GM23338 (cell line): ENCODE measurements at regions not wholly inside any gene's neighbourhood (a gene's known extent, or its start where the extent isn't known, plus 50 kb on each side); places are given as distances from the start of the nearest gene placed in this dataset.

Experiments
- ATAC-seq: fragments of 200-7000 bp; cut with Tn5 transposase; 3 replicates; pipeline ENCODE4 v1.9.1; 2020
- DNase-seq: peaks from one replicate; pipeline ENCODE4 v3.0.0-alpha.2; 2015; ENCODE audit warnings: low spot score
- H2AFZ ChIP-seq: fragments of 200-600 bp; sonication (generic); 2 replicates; pipeline ENCODE4 v1.8.0; 2016; ENCODE audit warnings: antibody characterized with exemption, mild to moderate bottlenecking, moderate library complexity
- H3F3A ChIP-seq: fragments of 200-600 bp; sonication (generic); replicated peaks from 2 replicates; pipeline ENCODE4 v1.8.0; 2017; ENCODE audit warnings: antibody characterized with exemption, mixed run types, low read depth
- H3K27ac ChIP-seq: fragments of 200-600 bp; sonication (generic); 2 replicates; pipeline ENCODE4 v1.6.1; 2016; ENCODE audit warnings: low read depth
- H3K27me3 ChIP-seq: fragments of 200-600 bp; sonication (generic); 2 replicates; pipeline ENCODE4 v1.8.0; 2016; ENCODE audit warnings: mild to moderate bottlenecking, mixed run types, moderate library complexity; ENCODE audit not compliant: insufficient read depth
- H3K36me3 ChIP-seq: fragments of 200-600 bp; sonication (generic); 2 replicates; pipeline ENCODE4 v1.8.0; 2016; ENCODE audit warnings: mild to moderate bottlenecking; ENCODE audit not compliant: insufficient read depth
- H3K4me1 ChIP-seq: fragments of 200-600 bp; sonication (generic); 2 replicates; pipeline ENCODE4 v1.8.0; 2016; ENCODE audit warnings: mild to moderate bottlenecking, moderate library complexity; ENCODE audit not compliant: insufficient read depth
- H3K4me2 ChIP-seq: fragments of 200-600 bp; sonication (generic); 2 replicates; pipeline ENCODE4 v1.7.1; 2017; ENCODE audit warnings: mixed run types
- H3K4me3 ChIP-seq: fragments of 200-600 bp; sonication (generic); 2 replicates; pipeline ENCODE4 v1.6.1; 2016; ENCODE audit warnings: mixed run types
- H3K79me2 ChIP-seq: fragments of 200-600 bp; sonication (generic); replicated peaks from 2 replicates; pipeline ENCODE4 v1.8.0; 2017; ENCODE audit warnings: mild to moderate bottlenecking; ENCODE audit not compliant: insufficient read depth
- H3K9me2 ChIP-seq: fragments of 200-600 bp; sonication (generic); 2 replicates; pipeline ENCODE4 v1.8.0; 2017; ENCODE audit not compliant: insufficient read depth
- H4K20me1 ChIP-seq: fragments of 200-600 bp; sonication (generic); replicated peaks from 2 replicates; pipeline ENCODE4 v1.8.0; 2017; ENCODE audit warnings: mild to moderate bottlenecking; ENCODE audit not compliant: insufficient read depth
- H3K27ac Mint-ChIP-seq: 2 replicates; pipeline ENCODE4 v1.8.0; 2020; ENCODE audit warnings: inconsistent platforms, mild to moderate bottlenecking, moderate library complexity, mixed read lengths
- H3K27me3 Mint-ChIP-seq: 3 replicates; pipeline ENCODE4 v1.8.0; 2022; ENCODE audit warnings: low read depth, mild to moderate bottlenecking, moderate library complexity, mixed read lengths, inconsistent platforms; ENCODE audit not compliant: insufficient read depth, poor library complexity
- H3K36me3 Mint-ChIP-seq: 3 replicates; pipeline ENCODE4 v1.8.0; 2021; ENCODE audit warnings: low read depth, mild to moderate bottlenecking, inconsistent platforms, moderate library complexity, mixed read lengths
- H3K4me1 Mint-ChIP-seq: 3 replicates; pipeline ENCODE4 v1.8.0; 2020; ENCODE audit warnings: mild to moderate bottlenecking, inconsistent platforms, mixed read lengths
- H3K4me3 Mint-ChIP-seq: 3 replicates; pipeline ENCODE4 v1.8.0; 2021; ENCODE audit warnings: moderate library complexity, mild to moderate bottlenecking, inconsistent platforms, mixed read lengths
- H3K9me3 Mint-ChIP-seq: 3 replicates; pipeline ENCODE4 v1.8.0; 2020; ENCODE audit warnings: moderate library complexity, mild to moderate bottlenecking, inconsistent platforms, mixed read lengths
- CREB1 ChIP-seq: fragments of 250-450 bp; sonication (Bioruptor Pico); IDR thresholded peaks from 2 replicates; pipeline ENCODE4 v1.5.0; 2020; ENCODE audit warnings: low read depth, mild to moderate bottlenecking, moderate library complexity
- EZH2 ChIP-seq: fragments of 200-600 bp; sonication (generic); IDR thresholded peaks from one replicate; pipeline ENCODE4 v1.8.0; 2017; ENCODE audit warnings: antibody characterized with exemption, mild to moderate bottlenecking, low read depth; ENCODE audit not compliant: unreplicated experiment
- EZH2phosphoT487 ChIP-seq: fragments of 200-600 bp; sonication (generic); IDR thresholded peaks from one replicate; pipeline ENCODE4 v1.8.1; 2018; ENCODE audit warnings: antibody characterized with exemption; ENCODE audit not compliant: unreplicated experiment
- POLR2AphosphoS5 ChIP-seq: IDR thresholded peaks from 2 replicates; pipeline ENCODE4 v1.6.1; 2016; ENCODE audit warnings: antibody characterized with exemption, low read depth
- TF ChIP-seq, protein P1 (sequence below): IDR thresholded peaks from 2 replicates; pipeline ENCODE4 v1.6.1; 2016; ENCODE audit warnings: antibody characterized with exemption
- TF ChIP-seq, protein P2 (sequence below): fragments of 250-450 bp; sonication (Bioruptor Pico); IDR thresholded peaks from 2 replicates; pipeline ENCODE4 v1.5.0; 2020; ENCODE audit warnings: mild to moderate bottlenecking, moderate library complexity

DNA sequence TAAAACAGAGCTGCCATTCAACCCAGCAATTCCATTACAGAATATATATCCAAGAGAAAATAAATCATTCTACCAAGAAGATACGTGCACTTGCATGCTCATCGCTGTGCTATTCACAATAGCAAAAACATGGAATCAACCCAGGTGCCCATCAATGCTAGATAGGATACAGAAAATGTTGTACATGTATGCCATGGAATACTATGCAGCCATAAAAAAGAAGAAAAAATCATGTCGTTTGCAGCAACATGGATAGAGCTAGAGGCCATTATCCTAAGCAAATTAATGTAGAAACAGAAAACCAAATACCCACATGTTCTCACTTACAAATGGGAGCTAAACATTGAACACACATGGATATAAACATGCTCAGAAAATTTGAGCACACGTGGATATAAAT lies 633.1 kb upstream of the CITED2 start:
- no peaks in the 10 kb centered on the region for H3K79me2 ChIP-seq
- H3K36me3 ChIP-seq = no peaks in the 10 kb centered on the region
- Mint-ChIP-seq H3K4me1 (peaks cover 5% of the 10 kb centered on the region), H3K36me3 (peaks cover 19% of the 10 kb centered on the region; the same call in 2 of the 3 replicates), H3K27me3 (no peaks in the 10 kb centered on the region), H3K9me3 (peaks cover 24% of the 10 kb centered on the region), H3K4me3 (no peak overlapping the region), H3K27ac (no peak overlapping the region)
- no peak overlapping the region for H3K4me3 ChIP-seq
- H3K4me2 ChIP-seq = no peak overlapping the region
- H3K4me1 ChIP-seq = peaks cover 10% of the 10 kb centered on the region
- no peak for TF ChIP-seq EZH2
- no peak for TF ChIP-seq EZH2phosphoT487
- TF ChIP-seq, protein P1, sequence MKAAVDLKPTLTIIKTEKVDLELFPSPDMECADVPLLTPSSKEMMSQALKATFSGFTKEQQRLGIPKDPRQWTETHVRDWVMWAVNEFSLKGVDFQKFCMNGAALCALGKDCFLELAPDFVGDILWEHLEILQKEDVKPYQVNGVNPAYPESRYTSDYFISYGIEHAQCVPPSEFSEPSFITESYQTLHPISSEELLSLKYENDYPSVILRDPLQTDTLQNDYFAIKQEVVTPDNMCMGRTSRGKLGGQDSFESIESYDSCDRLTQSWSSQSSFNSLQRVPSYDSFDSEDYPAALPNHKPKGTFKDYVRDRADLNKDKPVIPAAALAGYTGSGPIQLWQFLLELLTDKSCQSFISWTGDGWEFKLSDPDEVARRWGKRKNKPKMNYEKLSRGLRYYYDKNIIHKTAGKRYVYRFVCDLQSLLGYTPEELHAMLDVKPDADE = no peak
- TF ChIP-seq, protein P2, sequence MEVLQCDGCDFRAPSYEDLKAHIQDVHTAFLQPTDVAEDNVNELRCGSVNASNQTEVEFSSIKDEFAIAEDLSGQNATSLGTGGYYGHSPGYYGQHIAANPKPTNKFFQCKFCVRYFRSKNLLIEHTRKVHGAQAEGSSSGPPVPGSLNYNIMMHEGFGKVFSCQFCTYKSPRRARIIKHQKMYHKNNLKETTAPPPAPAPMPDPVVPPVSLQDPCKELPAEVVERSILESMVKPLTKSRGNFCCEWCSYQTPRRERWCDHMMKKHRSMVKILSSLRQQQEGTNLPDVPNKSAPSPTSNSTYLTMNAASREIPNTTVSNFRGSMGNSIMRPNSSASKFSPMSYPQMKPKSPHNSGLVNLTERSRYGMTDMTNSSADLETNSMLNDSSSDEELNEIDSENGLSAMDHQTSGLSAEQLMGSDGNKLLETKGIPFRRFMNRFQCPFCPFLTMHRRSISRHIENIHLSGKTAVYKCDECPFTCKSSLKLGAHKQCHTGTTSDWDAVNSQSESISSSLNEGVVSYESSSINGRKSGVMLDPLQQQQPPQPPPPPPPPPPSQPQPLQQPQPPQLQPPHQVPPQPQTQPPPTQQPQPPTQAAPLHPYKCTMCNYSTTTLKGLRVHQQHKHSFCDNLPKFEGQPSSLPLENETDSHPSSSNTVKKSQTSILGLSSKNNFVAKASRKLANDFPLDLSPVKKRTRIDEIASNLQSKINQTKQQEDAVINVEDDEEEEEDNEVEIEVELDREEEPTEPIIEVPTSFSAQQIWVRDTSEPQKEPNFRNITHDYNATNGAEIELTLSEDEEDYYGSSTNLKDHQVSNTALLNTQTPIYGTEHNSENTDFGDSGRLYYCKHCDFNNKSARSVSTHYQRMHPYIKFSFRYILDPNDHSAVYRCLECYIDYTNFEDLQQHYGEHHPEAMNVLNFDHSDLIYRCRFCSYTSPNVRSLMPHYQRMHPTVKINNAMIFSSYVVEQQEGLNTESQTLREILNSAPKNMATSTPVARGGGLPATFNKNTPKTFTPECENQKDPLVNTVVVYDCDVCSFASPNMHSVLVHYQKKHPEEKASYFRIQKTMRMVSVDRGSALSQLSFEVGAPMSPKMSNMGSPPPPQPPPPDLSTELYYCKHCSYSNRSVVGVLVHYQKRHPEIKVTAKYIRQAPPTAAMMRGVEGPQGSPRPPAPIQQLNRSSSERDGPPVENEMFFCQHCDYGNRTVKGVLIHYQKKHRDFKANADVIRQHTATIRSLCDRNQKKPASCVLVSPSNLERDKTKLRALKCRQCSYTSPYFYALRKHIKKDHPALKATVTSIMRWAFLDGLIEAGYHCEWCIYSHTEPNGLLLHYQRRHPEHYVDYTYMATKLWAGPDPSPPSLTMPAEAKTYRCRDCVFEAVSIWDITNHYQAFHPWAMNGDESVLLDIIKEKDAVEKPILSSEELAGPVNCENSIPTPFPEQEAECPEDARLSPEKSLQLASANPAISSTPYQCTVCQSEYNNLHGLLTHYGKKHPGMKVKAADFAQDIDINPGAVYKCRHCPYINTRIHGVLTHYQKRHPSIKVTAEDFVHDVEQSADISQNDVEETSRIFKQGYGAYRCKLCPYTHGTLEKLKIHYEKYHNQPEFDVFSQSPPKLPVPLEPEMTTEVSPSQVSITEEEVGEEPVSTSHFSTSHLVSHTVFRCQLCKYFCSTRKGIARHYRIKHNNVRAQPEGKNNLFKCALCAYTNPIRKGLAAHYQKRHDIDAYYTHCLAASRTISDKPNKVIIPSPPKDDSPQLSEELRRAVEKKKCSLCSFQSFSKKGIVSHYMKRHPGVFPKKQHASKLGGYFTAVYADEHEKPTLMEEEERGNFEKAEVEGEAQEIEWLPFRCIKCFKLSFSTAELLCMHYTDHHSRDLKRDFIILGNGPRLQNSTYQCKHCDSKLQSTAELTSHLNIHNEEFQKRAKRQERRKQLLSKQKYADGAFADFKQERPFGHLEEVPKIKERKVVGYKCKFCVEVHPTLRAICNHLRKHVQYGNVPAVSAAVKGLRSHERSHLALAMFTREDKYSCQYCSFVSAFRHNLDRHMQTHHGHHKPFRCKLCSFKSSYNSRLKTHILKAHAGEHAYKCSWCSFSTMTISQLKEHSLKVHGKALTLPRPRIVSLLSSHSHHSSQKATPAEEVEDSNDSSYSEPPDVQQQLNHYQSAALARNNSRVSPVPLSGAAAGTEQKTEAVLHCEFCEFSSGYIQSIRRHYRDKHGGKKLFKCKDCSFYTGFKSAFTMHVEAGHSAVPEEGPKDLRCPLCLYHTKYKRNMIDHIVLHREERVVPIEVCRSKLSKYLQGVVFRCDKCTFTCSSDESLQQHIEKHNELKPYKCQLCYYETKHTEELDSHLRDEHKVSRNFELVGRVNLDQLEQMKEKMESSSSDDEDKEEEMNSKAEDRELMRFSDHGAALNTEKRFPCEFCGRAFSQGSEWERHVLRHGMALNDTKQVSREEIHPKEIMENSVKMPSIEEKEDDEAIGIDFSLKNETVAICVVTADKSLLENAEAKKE (CRISPR knock-in tag) = no peak
- TF ChIP-seq POLR2AphosphoS5 = no peak
- no peak for TF ChIP-seq CREB1 (CRISPR knock-in tag)
- DNase-seq = no peak
- no peaks in the 10 kb centered on the region for H3F3A ChIP-seq
- no peak overlapping the region for H2AFZ ChIP-seq
- H3K9me2 ChIP-seq = 0 out of 2 replicates have a peak, but pooled peaks cover 4% of the 10 kb centered on the region
- no peak overlapping the region for H3K27ac ChIP-seq
- no peaks in the 10 kb centered on the region for H3K27me3 ChIP-seq
- ATAC-seq = no peak
- no peaks in the 10 kb centered on the region for H4K20me1 ChIP-seq
